Ureter (tissue), 1 donor: ENCODE measurements at regions not wholly inside any gene's neighbourhood (a gene's known extent, or its start where the extent isn't known, plus 50 kb on each side); places are given as distances from the start of the nearest gene placed in this dataset.
A peak's percentile ranks its signal among the peaks of the same experiment; 100 is the strongest.

Experiments used
- DNase-seq: peaks from one replicate; pipeline ENCODE4 v3.0.0-alpha.2; 2020; ENCODE audit warnings: low spot score
- donor health status: DM: yes; HTN: yes; CAD: no.

DNA sequence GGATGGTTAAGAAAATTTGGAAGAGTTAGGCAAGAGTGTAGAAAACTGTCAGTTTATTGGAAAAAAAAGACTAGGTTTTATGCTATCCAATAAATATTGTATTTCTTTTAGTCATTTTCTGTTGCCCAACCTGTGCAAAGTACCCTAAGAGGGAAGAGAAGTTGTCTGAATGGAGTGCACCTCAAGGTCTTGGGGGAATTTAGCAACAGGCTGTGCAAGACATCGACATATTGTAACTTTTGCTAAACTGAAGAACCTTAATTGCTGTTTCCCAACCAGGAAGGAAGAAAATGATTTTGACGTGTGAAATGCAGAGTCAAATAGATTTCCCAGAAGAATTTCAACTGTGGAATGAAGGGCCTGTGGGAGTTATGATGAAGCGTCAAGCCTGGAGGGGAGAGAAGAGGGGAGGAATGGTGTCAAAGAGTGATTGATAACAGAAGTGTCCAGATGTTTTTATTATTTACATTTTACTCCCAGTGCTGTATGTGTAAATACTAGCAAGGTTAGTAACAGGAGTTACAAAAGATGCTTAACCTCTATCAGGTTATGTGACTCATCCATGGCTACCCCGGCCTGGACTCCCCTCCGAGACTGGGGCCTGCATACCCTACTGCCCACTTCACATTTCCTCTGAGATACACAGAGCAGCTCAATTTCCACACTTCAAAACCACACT lies 246.8 kb downstream of the MYLK4 start:
- DNase-seq, result no peak

DNA sequence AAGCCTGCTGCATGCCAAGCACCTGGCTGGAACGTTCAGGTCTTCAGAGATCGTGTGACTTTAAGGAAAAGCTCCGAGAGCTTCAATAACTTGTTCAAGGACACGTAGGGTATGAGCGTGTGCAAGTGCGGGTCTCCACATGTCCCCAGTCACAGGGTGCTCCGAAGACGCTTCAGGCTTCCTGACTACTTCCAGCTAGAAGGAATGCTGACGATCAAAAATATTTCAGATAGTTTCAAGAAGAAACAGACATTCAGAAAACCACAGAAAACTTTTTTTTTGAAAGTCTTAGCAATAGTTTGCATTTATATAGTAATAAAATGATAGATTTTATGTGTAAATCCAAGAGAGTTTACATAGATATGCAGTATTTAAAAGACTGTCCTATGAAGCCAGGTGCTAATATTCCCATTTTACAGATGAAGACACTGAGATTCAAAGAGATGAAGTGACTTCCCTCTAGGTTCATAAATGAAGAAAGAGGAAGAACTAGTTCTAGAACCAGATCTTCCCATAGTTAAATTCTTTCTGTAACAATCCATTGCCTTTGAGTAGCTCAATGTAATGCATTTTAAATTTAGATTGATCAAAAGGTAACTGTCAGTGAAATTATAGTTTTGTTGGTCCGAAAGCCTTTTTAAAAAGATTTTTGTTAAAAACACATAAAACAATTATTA lies 247.6 kb downstream of the MYLK4 start:
- DNase-seq, result no peak

- no peak for DNase-seq
These were observed 248.4 kb downstream of the MYLK4 start for GRCh38 chr6:2502096-2502997.

DNA sequence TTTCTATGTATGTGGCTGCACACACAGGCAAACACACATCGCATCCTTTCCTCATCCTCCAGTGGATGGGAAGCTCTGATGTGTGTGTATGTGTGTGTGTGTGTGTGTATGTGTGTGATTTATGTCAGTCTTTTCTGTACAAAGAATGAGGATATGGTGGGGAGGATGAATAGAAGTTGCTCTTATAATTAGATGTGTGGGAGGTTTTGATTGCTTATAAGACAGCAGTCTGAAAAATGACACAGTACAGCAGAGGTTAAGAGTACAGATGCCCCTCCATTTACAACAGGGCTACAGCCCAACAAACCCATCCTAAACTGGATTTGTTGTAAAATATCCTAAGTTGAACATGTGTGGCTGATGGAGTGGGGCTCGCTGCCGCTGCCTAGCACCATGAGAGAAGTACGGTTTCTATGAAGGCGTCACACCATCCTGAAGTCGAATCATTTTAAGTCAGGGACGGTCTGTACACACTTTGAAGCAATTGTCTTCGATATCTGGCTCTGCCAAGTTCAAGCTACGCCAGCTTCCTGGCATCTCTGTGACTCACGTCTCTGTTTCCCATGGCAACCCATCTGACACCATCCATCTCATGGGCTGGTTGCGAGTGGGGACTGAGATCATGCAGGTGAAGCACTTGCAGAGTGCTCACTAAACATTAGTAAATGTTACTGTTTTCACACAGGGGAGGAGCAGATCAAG lies 252.6 kb downstream of the MYLK4 start:
- DNase-seq, result no peak

GRCh38 chr6:2496291-2496690 lies 250.9 kb upstream of the GMDS start:
- DNase-seq, result no peak

GRCh38 chr6:2492686-2493523 lies 247.5 kb upstream of the GMDS start:
- DNase-seq, result no peak

DNA sequence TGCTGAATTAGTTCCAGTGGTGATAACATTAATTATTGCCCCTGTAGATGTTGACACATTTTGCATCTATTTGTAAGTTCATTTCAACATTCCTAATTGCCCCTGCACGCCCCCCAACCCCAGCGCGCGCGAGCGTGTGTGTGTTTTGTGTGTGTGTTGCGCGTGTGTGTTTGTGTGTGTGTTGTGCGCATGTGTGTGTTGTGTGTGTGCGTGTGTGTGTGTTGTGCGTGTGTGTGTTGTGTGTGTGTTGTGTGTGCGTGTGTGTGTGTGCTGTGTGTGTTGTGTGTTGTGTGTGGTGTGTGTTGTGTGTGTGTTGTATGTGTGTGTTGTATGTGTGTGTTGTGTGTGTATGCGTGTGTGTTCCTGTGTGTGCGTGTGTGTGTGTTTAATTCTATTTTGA lies 245.7 kb upstream of the GMDS start:
- no peak for DNase-seq

DNA sequence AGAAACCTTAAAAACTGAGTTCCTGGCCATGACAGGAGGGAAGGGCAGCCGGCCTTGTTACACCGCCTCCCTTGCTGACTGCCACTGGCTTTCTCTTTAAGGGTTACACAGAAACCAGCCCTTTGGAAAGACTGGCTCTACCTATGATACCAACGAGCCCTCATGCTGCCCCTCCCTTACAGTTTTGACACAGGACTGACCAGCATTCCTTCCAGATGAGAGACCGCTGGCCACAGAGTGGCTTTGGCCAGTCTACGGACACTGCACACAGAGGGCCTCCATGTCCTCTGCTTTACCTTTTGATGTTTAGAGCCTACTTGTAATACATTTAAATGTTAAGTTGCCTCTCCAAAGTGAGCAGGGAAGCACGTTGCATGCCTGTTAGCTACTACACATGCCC lies 243.2 kb upstream of the GMDS start:
- no peak for DNase-seq

DNA sequence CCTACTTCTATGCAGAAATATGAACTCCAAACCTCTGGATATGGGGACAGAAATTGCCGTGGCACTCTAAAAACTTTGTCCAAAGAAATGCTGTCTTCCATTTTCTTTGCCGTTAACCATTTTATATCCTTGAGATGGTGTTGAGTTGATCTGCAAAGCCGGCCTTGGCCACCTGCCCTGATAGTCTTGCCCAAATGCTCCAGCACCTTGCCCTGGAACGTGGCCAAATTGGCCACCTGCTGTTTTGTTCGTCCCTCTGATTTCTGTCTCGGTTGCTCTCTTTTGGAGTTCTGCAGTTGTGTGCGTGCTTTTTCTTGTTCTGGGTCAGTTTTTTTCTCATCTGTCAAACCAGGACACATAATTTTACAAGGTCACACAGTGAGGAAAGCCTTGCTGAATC lies 239.7 kb upstream of the GMDS start:
- DNase-seq, result no peak

DNA sequence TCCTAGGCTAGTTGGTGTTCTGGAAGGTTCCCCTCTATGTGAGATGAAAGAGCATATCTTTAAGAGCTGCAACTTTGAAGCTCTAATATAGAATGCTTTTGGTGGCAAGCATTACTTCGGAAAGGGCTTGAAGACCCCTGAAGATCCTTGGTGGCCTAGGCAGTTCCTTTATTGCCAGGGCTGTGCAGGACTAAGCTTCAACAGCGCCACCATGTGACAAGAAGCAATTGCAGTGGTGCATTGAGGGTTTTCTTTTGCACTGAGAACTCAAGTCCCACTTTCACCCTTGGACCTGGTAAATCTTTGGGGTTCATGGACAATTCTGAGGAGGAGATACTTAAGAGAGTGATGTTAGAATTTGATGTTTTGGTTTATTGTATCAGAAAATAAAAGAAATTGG lies 237.4 kb upstream of the GMDS start:
- no peak for DNase-seq

DNA sequence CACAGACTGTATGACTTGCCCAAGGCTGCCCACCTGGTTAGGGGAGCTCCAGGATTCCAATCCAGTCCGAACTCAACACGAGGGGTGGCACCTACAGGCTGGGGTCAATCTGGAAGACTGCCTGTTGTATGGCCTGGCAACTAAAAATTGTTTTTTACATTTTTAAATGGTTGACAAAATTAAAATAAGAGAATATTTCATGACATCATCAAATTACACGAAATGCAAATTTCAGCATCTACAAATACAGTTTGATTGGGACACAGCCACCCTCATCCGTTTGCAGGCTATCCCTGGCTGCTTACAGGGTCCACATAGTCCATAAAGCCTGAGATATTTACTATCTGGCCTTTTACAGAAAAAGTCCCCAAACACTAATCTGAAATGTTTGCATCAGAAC lies 235.9 kb upstream of the GMDS start:
- no peak for DNase-seq

DNA sequence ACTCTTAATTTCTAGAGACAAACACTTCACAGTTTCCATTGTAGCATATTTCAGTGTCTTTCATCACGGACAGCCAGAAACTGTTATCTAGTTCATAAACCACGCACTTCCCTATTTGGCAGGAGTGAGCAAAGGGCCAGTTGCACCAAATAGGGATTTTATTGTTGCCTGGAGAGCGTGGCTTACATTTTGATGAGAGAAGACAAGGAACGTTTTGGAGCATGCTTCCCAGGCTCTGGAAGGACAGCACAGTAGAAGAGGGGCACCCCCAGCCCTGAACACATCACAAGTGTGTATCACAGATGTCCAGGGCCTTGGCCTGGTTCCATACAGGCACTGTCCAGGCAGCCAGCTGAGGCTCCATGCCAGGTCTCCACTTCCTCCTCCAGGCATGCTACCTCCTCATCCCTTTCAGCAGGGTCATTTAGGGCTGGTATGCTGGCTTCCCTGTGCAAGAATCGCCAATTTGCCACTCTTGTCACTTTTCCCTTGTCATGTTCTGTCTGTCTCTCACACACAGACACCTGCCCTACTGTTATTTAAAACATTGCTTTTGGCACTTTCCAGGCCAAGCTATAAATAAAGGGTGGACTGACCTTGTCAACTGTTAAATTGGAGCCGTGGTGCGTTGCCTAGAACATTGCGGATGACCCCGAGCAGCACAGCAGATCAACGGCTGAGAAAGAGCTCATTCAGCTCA lies 235.0 kb upstream of the GMDS start:
- DNase-seq, result peak; percentile 52

DNA sequence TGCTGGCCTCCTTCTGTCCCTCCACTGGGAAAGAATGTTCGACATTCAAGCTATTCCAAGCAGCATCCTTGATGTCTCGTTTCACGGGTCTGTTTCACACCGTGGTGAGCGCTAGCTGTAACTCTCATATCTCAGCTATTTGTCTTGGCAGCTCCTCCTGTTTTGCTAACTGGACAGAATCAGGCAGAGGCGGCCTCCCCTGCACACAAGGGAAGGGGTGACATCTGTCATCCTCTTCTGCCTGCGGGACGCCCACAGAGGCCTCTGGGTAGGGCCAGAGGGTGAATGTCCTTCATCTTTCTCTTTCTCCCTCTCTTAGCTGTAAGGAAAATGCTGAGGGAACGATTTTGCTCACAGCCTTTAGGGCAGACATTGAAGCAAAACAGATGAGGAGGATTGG lies 232.8 kb upstream of the GMDS start:
- no peak for DNase-seq

DNA sequence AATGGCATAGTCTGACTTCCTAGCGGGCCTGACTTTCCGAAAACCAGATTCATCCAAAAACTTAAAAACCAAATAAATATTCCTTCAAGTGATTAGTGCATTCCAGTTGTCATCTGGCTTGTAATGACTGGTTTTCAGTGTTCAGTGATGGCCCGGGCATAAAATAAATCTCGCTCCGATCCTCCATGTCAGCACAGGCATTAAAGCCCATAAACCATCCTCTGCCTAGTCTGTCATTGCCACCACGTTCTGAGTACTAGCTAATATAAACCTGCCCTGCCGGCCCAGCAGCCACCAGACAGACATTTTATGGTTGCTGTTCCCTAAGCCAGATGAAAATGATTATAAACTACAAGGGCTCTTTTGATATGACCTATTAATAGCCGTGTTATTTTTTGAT lies 232.3 kb upstream of the GMDS start:
- DNase-seq, result no peak

DNA sequence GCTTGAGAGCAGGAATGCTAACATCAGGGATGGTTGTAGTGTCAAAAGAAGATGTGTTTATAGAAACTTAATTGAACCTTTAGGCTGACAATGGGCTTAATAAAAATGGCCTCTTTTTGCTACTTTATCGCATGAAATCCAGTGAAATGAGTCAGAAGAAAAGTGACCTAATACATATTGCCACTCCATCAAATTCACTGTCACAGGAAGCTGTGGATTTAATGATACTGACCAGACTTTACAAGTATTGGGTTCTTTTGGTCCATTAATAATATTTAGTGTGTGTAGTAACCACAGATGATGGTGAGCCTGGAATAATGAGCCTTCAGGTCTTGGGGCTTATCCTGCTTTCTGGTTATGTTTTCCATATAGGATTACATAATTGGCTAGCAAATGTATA lies 231.8 kb upstream of the GMDS start:
- no peak for DNase-seq

DNA sequence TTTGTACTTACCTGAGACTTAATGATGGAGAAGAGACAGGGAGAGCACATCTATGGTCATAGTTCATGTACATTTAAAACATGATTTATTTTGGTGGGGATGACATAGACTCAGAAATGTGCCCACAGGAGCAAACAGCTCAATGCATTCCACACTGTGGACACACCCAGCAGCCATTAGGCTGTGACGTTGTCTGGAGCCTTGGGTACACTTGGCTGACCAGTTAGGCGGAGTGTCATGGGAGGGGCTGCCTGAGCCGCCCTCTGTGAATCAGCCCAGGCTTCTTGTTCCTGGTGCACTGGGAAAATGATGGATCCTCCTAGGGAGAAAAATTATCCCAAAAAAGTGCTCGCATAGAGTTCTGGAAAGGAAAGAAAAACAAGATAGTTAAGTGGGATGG lies 231.0 kb upstream of the GMDS start:
- no peak for DNase-seq

DNA sequence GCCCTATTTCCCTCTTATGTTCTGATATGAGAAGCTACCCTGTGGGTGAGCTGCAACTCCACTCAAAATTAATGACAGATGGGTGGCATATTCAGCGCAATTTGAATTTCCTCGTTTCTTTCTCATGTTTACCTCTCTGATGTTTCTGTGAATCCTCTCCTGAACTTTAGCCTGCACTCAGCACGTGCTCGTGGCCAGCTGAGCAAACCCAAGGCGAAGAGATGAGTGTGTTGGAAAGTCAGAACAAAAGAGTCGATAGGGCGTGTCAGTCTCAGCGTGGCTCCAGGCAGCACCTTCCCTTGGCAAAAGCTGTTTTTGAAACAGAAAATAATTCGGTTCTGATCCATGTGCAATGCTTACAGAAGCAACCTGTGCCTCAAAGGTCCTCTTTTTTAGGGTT lies 226.1 kb upstream of the GMDS start:
- no peak for DNase-seq

DNA sequence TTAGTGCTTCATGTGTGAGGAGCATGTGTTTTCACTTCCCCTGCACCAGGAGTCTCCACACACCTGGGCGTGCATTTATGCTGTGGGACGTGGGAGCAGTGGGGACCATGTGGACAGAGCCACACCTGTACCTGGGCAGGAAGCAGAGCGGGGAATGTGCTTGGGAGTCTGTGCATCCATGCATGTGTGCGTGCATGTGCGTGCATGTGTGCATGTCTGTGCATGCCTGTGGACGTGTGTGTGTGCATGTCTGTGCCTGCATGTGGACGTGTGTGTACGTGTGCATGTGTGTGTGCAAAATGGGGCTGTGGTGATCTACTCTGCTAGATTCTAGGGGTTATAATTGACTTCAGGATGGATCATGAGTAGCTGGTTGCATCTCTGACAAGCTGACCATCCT lies 224.0 kb upstream of the GMDS start:
- DNase-seq, result no peak

DNA sequence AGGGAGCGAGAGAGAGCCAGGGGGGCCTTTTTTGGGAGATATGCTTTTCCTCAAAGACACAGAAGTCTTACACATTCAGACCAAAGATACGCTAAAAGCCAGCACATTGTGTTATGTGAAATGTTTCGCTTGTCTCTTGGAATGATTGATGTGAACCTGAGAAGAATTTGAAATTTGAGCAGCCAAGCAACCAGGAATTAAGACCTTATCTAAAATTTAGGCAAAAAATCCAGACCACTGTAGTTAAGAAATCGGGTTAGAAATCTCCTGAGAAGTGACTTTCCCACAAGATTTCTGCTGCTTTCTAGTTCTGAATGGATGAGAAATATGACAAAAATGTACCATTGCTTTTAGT lies 223.2 kb upstream of the GMDS start:
- DNase-seq, result no peak

DNA sequence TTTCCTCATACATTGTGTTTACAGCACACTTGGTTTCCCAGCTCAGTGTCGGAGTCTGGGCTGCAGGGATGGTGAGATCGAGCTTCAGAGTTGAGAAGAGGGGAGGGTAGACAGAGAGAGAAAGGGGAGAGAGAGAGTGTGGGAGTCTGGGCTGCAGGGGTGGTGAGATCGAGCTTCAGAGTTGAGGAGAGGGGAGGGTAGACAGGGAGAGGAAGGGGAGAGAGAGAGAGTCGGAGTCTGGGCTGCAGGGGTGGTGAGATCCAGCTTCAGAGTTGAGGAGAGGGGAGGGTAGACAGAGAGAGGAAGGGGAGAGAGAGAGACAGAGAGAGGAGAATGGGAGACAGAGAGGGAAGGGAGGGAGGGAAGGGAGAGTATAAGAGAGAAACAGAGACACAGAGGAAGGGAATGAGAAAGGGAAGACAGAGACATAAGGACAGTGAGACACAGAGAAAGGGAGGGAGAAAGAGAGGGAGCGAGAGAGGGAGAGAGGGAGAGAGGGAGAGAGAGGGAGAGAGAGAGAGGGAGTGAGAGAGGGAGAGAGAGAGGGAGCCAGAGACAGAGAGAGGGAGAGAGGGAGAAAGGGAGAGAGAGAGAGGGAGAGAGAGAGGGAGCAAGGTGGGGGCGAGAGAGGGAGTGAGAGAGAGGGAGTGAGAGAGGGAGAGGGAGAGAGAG lies 222.7 kb upstream of the GMDS start:
- no peak for DNase-seq
